ENCODE measurements at regions not wholly inside any gene's neighbourhood (a gene's known extent, or its start where the extent isn't known, plus 50 kb on each side); places are given as distances from the start of the nearest gene placed in this dataset.

DNA sequence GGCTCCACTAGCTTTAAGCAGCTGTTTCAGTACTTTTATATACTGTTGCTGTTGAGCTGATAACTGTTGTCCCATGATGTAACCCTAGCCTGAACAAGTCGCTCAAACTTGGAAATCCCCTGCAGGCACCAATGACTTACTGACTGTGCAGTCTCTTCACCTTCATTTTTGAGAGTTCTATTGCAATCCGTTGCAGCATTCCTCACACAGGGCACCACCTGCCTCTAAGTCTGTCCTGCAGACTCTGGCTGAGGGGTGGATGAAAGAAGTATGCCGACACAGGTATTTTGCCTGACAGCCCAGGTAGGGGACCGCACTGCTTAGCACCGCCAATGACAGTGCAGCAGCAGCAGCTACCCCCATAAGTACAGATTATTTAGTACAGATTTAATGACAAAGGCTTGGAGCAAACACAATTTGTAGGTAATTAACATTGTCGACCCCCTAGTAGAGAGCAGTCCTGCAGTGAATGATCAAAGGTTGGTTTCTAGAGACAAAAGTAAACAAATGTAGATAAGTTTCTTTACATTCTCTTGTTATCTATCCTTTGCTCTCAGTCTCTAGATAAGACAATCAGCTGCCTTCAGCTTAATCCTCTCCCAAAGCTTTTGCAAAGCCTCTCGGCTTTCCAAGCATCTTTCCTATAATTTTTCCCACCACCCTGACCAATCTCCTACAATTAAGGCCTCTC lies 205.0 kb downstream of the PABPC4L start:
- intact Hi-C loops (cut with micrococcal nuclease; ENCODE audit: unreplicated experiment) = no loop called here
- Histone ChIP-seq H3K36me3 (ENCODE audit: insufficient read depth, low read length, poor library complexity, severe bottlenecking) (no peaks in the 10 kb centered on the region), H3K27me3 (replicated peaks; ENCODE audit: insufficient read depth, low read depth, low read length, poor library complexity) (no peaks in the 10 kb centered on the region)

GRCh38 chr4:133995243-133995960 lies 206.2 kb downstream of the PABPC4L start:
- BruUV-seq (replicated peaks) = no TSS peak
- intact Hi-C loops (cut with micrococcal nuclease; ENCODE audit: unreplicated experiment) = no loop called here
- Histone ChIP-seq H3K4me3 (ENCODE audit: low read depth, low read length, poor library complexity, severe bottlenecking) (no peak overlapping the region), H3K9me3 (ENCODE audit: low read depth, low read length, poor library complexity, severe bottlenecking) (no peaks in the 10 kb centered on the region), H3K27ac (ENCODE audit: low read depth, low read length, poor library complexity, severe bottlenecking) (no peak overlapping the region), H3K4me1 (ENCODE audit: insufficient read depth, low read length, poor library complexity, severe bottlenecking) (no peaks in the 10 kb centered on the region), H3K36me3 (ENCODE audit: insufficient read depth, low read length, poor library complexity, severe bottlenecking) (no peaks in the 10 kb centered on the region), H3K27me3 (replicated peaks; ENCODE audit: insufficient read depth, low read depth, low read length, poor library complexity) (no peaks in the 10 kb centered on the region)
- CTCF ChIA-PET = no interaction called here
- POLR2A ChIA-PET (ENCODE audit: low non-redundant PET) = no interaction called here
- no peak for DNase-seq (ENCODE audit: low spot score)
- TF ChIP-seq CTCF (conservative IDR thresholded peaks at IDR 0.05; ENCODE audit: low read depth, low read length) (no peak), EZH2 (IDR thresholded peaks at IDR 0.05; ENCODE audit: borderline replicate concordance, low read depth, low read length, poor library complexity, severe bottlenecking) (no peak)

More for the DNA sequence above, 205.0 kb downstream of the PABPC4L start:
- no peak overlapping the region for H3K27ac ChIP-seq (ENCODE audit: low read depth, low read length, poor library complexity, severe bottlenecking)
- no peaks in the 10 kb centered on the region for H3K4me1 ChIP-seq (ENCODE audit: insufficient read depth, low read length, poor library complexity, severe bottlenecking)
- no peak overlapping the region for H3K4me3 ChIP-seq (ENCODE audit: low read depth, low read length, poor library complexity, severe bottlenecking)
- TF ChIP-seq EZH2 (IDR thresholded peaks at IDR 0.05; ENCODE audit: borderline replicate concordance, low read depth, low read length, poor library complexity, severe bottlenecking) = no peak
- TF ChIP-seq CTCF (conservative IDR thresholded peaks at IDR 0.05; ENCODE audit: low read depth, low read length) = no peak
- CTCF ChIA-PET = no interaction called here
- BruUV-seq (replicated peaks) = no TSS peak
- no peak for DNase-seq (ENCODE audit: low spot score)
- POLR2A ChIA-PET (ENCODE audit: low non-redundant PET) = no interaction called here
- no peaks in the 10 kb centered on the region for H3K9me3 ChIP-seq (ENCODE audit: low read depth, low read length, poor library complexity, severe bottlenecking)

DNA sequence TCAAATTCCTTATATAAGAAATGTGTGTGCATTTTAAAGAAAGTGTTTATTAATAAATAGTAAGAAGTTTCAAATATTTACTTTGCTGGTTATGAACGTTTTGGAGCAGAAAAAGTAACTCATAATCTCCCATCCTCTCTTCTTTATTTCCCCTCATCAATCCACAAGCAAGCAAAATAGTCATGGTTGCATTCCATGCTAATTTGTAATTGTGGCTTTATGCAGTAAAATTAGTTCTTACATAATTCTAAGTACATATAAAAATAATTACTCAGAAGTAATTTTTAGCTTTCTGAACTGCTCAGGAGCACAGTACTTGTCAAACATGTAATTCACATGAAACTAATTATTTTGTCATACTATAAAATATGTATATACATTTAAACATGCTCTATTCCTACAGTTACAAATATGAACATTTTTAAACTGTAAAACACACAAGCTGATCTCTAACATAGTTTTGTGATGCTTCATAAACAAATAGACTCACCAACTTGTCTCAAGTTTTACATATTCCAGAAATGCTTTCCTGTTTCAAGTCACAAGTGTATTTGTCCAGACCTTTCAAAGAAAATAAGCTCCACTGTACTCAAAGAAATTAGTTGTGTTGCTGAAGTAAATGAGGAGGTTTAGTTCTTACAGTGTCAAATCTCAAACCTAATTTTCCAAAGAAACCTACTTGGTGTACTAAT lies 218.9 kb downstream of the PABPC4L start:
- CTCF ChIA-PET = no interaction called here
- H3K36me3 ChIP-seq (ENCODE audit: insufficient read depth, low read length, poor library complexity, severe bottlenecking) = no peaks in the 10 kb centered on the region
- H3K27ac ChIP-seq (ENCODE audit: low read depth, low read length, poor library complexity, severe bottlenecking) = no peak overlapping the region
- H3K27me3 ChIP-seq (replicated peaks; ENCODE audit: insufficient read depth, low read depth, low read length, poor library complexity) = no peaks in the 10 kb centered on the region
- no TSS peak for BruUV-seq (replicated peaks)
- no peak overlapping the region for H3K4me3 ChIP-seq (ENCODE audit: low read depth, low read length, poor library complexity, severe bottlenecking)
- no peak for DNase-seq (ENCODE audit: low spot score)
- no peaks in the 10 kb centered on the region for H3K9me3 ChIP-seq (ENCODE audit: low read depth, low read length, poor library complexity, severe bottlenecking)
- intact Hi-C loops (cut with micrococcal nuclease; ENCODE audit: unreplicated experiment) = no loop called here
- H3K4me1 ChIP-seq (ENCODE audit: insufficient read depth, low read length, poor library complexity, severe bottlenecking) = no peaks in the 10 kb centered on the region
- POLR2A ChIA-PET (ENCODE audit: low non-redundant PET) = no interaction called here
- TF ChIP-seq EZH2 (IDR thresholded peaks at IDR 0.05; ENCODE audit: borderline replicate concordance, low read depth, low read length, poor library complexity, severe bottlenecking) = no peak
- no peak for TF ChIP-seq CTCF (conservative IDR thresholded peaks at IDR 0.05; ENCODE audit: low read depth, low read length)
